Testis (tissue), 2 donors: ENCODE measurements at regions not wholly inside any gene's neighbourhood (a gene's known extent, or its start where the extent isn't known, plus 50 kb on each side); places are given as distances from the start of the nearest gene placed in this dataset.

ENCODE experiments used
- DNase-seq: peaks from one replicate; pipeline ENCODE4 v3.0.0-alpha.2; 2019
- H3K27ac ChIP-seq, 2 donors: fragments of 200-600 bp; sonication (generic); one replicate each; pipeline ENCODE4 v1.5.1; 2019
- H3K27me3 ChIP-seq: fragments of 200-600 bp; sonication (generic); one replicate; pipeline ENCODE4 v1.5.1; 2019
- H3K36me3 ChIP-seq: fragments of 200-600 bp; sonication (generic); one replicate; pipeline ENCODE4 v1.5.1; 2017; ENCODE audit warnings: low read depth; ENCODE audit errors: missing control alignments
- H3K4me1 ChIP-seq: fragments of 200-600 bp; sonication (generic); one replicate; pipeline ENCODE4 v1.5.1; 2019
- H3K4me3 ChIP-seq, 2 donors: fragments of 200-600 bp; sonication (generic); one replicate each; pipeline ENCODE4 v1.5.1; 2017 to 2019
- H3K9me3 ChIP-seq: fragments of 200-600 bp; sonication (generic); one replicate; pipeline ENCODE4 v1.5.1; 2017
- POLR2A ChIP-seq: fragments of 450-650 bp; IDR thresholded peaks from one replicate; pipeline ENCODE4 v1.6.1; 2017; ENCODE audit warnings: antibody characterized with exemption, mild to moderate bottlenecking, moderate library complexity
- WGBS, 2 donors: methylation state at CpG; one replicate each; pipeline ENCODE4 v1.1.5; 2018; 5-methylcytosine and 5-hydroxymethylcytosine counted together
- intact Hi-C: fragments of 100-400 bp; cut with DNase I; formaldehyde crosslinking; loops from one replicate; pipeline ENCODE4 v1.15.1; 2023; ENCODE audit warnings: low total_unique reads
- TF ChIP-seq, protein P1 (sequence below), 3 experiments: fragments of 450-650 bp in 2 of 3; fragments of 200-600 bp in 1 of 3; sonication (generic) in 1 of 3; IDR thresholded peaks; one replicate each; pipeline ENCODE4 v1.5.1; 2016 to 2019; ENCODE audit warnings: antibody characterized with exemption in 3 of 3, mild to moderate bottlenecking in 2 of 3, moderate library complexity in 1 of 3

DNA sequence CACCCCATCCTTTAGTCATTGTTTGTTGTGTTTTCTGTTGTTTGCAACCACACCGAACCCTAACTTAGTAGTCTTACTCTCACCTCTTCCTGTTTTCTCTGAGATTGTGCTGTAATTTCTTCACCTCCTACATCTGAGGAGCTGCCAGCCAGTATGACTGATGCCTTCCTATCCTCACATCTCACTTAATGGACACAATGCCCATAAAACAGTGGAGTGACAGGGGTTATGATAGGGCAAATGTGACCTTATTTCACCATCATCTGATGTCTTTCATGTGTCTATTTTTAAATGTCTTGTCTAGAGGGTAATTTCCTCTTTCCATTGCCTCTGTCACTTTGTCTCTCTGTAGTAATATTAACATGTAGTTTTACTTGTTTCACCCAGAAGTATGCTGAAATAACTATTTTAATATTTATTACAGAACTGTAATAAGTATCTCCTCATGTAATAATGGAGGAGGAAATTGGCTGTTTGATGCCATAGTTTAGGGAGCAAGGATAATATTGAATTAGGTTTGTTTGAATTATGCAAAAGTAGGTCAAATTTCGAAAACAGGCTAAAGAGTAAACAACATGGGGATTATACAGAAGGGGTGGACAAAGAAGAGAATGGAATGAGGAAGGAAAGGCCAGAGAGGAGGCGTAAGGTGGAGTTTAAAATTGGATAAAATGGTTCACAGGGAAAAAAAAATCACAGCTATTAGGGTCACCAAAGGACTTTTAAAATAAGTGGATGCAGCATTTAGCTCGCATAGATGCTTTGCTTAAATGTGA lies 103.5 kb upstream of the SPRY2 start:
- H3K4me1 ChIP-seq: no peaks in the 10 kb centered on the region
- H3K36me3 ChIP-seq: no peaks in the 10 kb centered on the region
- 86 to 87% methylated on average over 4 of the region's 4 CpGs for WGBS, 2 donors
- no peaks in the 10 kb centered on the region for H3K9me3 ChIP-seq
- TF ChIP-seq POLR2A: no peak
- TF ChIP-seq, protein P1, sequence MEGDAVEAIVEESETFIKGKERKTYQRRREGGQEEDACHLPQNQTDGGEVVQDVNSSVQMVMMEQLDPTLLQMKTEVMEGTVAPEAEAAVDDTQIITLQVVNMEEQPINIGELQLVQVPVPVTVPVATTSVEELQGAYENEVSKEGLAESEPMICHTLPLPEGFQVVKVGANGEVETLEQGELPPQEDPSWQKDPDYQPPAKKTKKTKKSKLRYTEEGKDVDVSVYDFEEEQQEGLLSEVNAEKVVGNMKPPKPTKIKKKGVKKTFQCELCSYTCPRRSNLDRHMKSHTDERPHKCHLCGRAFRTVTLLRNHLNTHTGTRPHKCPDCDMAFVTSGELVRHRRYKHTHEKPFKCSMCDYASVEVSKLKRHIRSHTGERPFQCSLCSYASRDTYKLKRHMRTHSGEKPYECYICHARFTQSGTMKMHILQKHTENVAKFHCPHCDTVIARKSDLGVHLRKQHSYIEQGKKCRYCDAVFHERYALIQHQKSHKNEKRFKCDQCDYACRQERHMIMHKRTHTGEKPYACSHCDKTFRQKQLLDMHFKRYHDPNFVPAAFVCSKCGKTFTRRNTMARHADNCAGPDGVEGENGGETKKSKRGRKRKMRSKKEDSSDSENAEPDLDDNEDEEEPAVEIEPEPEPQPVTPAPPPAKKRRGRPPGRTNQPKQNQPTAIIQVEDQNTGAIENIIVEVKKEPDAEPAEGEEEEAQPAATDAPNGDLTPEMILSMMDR (IDR thresholded peaks at IDR 0.05): no peak
- H3K27ac ChIP-seq: no peak overlapping the region
- H3K4me3 ChIP-seq: no peak overlapping the region
- no peak for DNase-seq
- intact Hi-C loops: no loop called here
- H3K27me3 ChIP-seq: no peaks in the 10 kb centered on the region

DNA sequence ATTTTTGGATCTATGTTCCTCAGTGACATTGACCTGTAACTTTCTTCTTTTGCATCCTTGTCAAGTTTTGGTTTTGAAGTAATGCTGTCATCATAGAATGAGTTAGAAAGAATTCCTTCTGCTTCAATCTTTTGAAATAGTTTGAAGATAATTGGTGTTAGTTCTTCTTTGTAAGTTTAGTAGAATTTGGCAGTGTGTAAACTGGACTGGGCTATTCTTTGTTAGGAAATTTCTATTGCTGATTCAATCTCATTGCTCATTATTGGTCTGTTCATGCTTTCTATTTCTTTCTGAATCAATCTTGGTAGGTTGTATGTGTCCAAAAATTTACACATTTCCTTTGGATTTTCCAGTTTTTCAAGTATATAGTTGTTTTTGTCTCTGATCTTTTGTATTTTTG lies 101.7 kb upstream of the SPRY2 start:
- TF ChIP-seq POLR2A: no peak
- TF ChIP-seq, protein P1 (IDR thresholded peaks at IDR 0.05): no peak
- Histone ChIP-seq H3K36me3 (no peaks in the 10 kb centered on the region), H3K9me3 (no peaks in the 10 kb centered on the region), H3K4me3 (no peak overlapping the region), H3K4me1 (no peaks in the 10 kb centered on the region), H3K27me3 (no peaks in the 10 kb centered on the region), H3K27ac (no peak overlapping the region)
- DNase-seq: no peak
- intact Hi-C loops: no loop called here

DNA sequence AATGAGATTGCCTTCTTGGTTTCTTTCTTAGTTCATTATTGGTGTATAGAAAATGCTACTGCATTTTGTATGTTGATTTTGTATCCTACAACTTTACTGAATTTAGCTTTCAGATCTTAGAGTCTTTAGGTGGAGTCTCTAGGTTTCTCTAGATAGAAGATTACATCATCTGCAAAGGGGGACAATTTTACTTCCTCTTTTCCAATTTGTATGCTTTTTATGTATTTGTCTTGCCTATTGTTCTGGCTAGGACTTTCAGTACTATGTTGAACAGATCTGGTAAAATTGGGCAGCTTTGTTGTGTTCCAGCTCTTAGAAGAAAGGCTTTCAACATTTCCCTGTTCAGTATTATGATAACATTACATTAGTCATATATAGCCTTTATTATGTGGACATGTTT lies 101.0 kb upstream of the SPRY2 start:
- H3K36me3 ChIP-seq: no peaks in the 10 kb centered on the region
- H3K4me1 ChIP-seq: no peaks in the 10 kb centered on the region
- no peaks in the 10 kb centered on the region for H3K9me3 ChIP-seq
- no peak overlapping the region for H3K4me3 ChIP-seq
- H3K27ac ChIP-seq: no peak overlapping the region
- TF ChIP-seq, protein P1 (IDR thresholded peaks at IDR 0.05): no peak
- no peak for TF ChIP-seq POLR2A
- DNase-seq: no peak
- H3K27me3 ChIP-seq: no peaks in the 10 kb centered on the region
- intact Hi-C loops: no loop called here

DNA sequence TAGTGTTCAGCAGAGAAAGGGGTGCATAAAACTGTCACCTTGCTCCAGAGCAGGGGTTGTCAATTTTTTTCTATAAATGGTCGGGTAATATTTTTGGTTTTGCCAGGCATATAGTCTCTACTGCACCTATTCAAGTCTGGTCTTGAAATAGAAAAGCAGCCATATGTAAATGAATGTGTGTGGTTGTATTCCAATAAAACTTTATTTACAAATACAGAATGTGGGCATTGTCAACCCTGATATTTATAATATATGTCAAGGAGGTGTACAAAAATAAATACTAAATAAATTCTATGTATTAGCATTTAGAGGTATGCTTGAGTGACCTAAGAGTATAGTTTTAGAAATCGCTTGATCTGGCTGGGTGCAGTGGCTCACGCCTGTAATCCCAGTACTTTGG lies 97.6 kb upstream of the SPRY2 start:
- 86% methylated on average over 3 of the region's 3 CpGs for WGBS, 2 donors

More for the DNA sequence above, 97.6 kb upstream of the SPRY2 start:
- Histone ChIP-seq H3K27me3 (no peaks in the 10 kb centered on the region), H3K27ac (no peak overlapping the region), H3K4me1 (no peaks in the 10 kb centered on the region), H3K4me3 (no peak overlapping the region), H3K36me3 (no peaks in the 10 kb centered on the region), H3K9me3 (no peaks in the 10 kb centered on the region)
- intact Hi-C loops: no loop called here
- DNase-seq: no peak
- TF ChIP-seq, protein P1 (IDR thresholded peaks at IDR 0.05): no peak
- TF ChIP-seq POLR2A: no peak
